GM12878 (cell line): ENCODE measurements at regions not wholly inside any gene's neighbourhood (a gene's known extent, or its start where the extent isn't known, plus 50 kb on each side); places are given as distances from the start of the nearest gene placed in this dataset.

Experiments
- ATAC-seq: fragments of 200-7000 bp; cut with Tn5 transposase; 3 replicates; pipeline ENCODE4 v1.9.1; 2020; ENCODE audit warnings: mild to moderate bottlenecking, moderate library complexity
- BruUV-seq: library from RNA; stranded (reverse); fragments of 400-500 nt; replicated peaks from 2 replicates; lab custom pipeline; 2021; lab: Mats Ljungman, UMichigan
- CTCF ChIA-PET: fragments of 300-600 bp; sonication (Branson Sonifier 250); formaldehyde crosslinking; extraction: SDS; loops from one replicate; lab custom pipeline; 2021; ENCODE audit warnings: inconsistent platforms; lab: Yijun Ruan, JAX
- POLR2A ChIA-PET: fragments of 350-600 bp; formaldehyde crosslinking; extraction: SDS; loops from one replicate; lab custom pipeline; 2021; ENCODE audit warnings: inconsistent platforms; lab: Charles Lee
- RAD21 ChIA-PET: fragments of 300-600 bp; sonication (Branson Sonifier 250); formaldehyde crosslinking; loops from one replicate; lab custom pipeline; 2023; ENCODE audit warnings: antibody characterized with exemption; ENCODE audit not compliant: unreplicated experiment; lab: Charles Lee
- SMC1A ChIA-PET: fragments of 300-600 bp; sonication (Branson Sonifier 250); formaldehyde crosslinking; loops from one replicate; lab custom pipeline; 2023; ENCODE audit not compliant: unreplicated experiment, uncharacterized antibody; lab: Charles Lee
- DNase-seq: peaks from one replicate; pipeline ENCODE4 v3.0.0-alpha.2; 2011; ENCODE audit warnings: low read depth, low spot score
- FAIRE-seq: peaks from 3 replicates; lab custom pipeline; 2011; peaks lifted over from hg19 to GRCh38; lab: Jason Lieb, UNC
- H2AFZ ChIP-seq: 2 replicates; pipeline ENCODE4 v1.6.0; 2011; ENCODE audit warnings: low read depth, low read length, control low read depth; ENCODE audit not compliant: control insufficient read depth
- H3K27ac ChIP-seq: 2 replicates; pipeline ENCODE4 v1.5.1; 2011; ENCODE audit warnings: control low read depth; ENCODE audit not compliant: control insufficient read depth, insufficient read depth
- H3K27me3 ChIP-seq, 2 experiments: replicated peaks in 1 of 2; 2 replicates each; pipeline versions ENCODE4 v1.6.0 to v1.6.1; 2011; ENCODE audit warnings: low read length in 1 of 2; ENCODE audit not compliant: control insufficient read depth in 2 of 2, insufficient read depth in 2 of 2
- H3K36me3 ChIP-seq, 2 experiments: 2 replicates each; pipeline ENCODE4 v1.5.1; 2011; ENCODE audit warnings: low read length in 1 of 2; ENCODE audit not compliant: control insufficient read depth in 2 of 2, insufficient read depth in 2 of 2
- H3K4me1 ChIP-seq: 2 replicates; pipeline ENCODE4 v1.6.1; 2011; ENCODE audit warnings: mild to moderate bottlenecking, low read length, moderate library complexity, mixed read lengths; ENCODE audit not compliant: control insufficient read depth, insufficient read depth
- H3K4me2 ChIP-seq: 2 replicates; pipeline ENCODE4 v1.6.0; 2011; ENCODE audit warnings: control low read depth; ENCODE audit not compliant: control insufficient read depth, insufficient read depth
- H3K4me3 ChIP-seq: fragments of 200-600 bp; sonication (generic); 2 replicates; pipeline ENCODE4 v1.5.1; 2016
- H3K79me2 ChIP-seq: 2 replicates; pipeline ENCODE4 v1.6.0; 2011; ENCODE audit warnings: low read length; ENCODE audit not compliant: control insufficient read depth, insufficient read depth
- H3K9ac ChIP-seq: 2 replicates; pipeline ENCODE4 v1.8.0; 2011; ENCODE audit warnings: low read length, control low read depth, mixed read lengths; ENCODE audit not compliant: control insufficient read depth, insufficient read depth
- H3K9me3 ChIP-seq: replicated peaks from 3 replicates; pipeline ENCODE4 v1.5.1; 2011; ENCODE audit warnings: mild to moderate bottlenecking, low read length; ENCODE audit not compliant: control insufficient read depth, insufficient read depth
- H4K20me1 ChIP-seq: 2 replicates; pipeline ENCODE4 v1.6.0; 2011; ENCODE audit not compliant: control insufficient read depth, insufficient read depth
- CBX3 ChIP-seq: fragments of 200-600 bp; sonication (generic); IDR thresholded peaks from 2 replicates; pipeline ENCODE4 v1.6.1; 2016; ENCODE audit warnings: low read depth, borderline replicate concordance
- E4F1 ChIP-seq: fragments of 450-650 bp; IDR thresholded peaks from 2 replicates; pipeline ENCODE4 v1.6.1; 2018; ENCODE audit warnings: borderline replicate concordance, mild to moderate bottlenecking; ENCODE audit not compliant: partially characterized antibody
- NBN ChIP-seq: fragments of 450-650 bp; IDR thresholded peaks from 2 replicates; pipeline ENCODE4 v1.6.1; 2016
- NFYB ChIP-seq: IDR thresholded peaks from 2 replicates; pipeline ENCODE4 v1.6.1; 2011; ENCODE audit warnings: low read depth, mild to moderate bottlenecking, low read length, improper control_type of control experiment, moderate library complexity; ENCODE audit not compliant: insufficient read depth
- PML ChIP-seq: IDR thresholded peaks from 2 replicates; pipeline ENCODE4 v1.6.1; 2012; ENCODE audit warnings: low read length, inconsistent platforms
- TAF1 ChIP-seq: IDR thresholded peaks from 2 replicates; pipeline ENCODE4 v1.6.1; 2011; ENCODE audit warnings: mild to moderate bottlenecking, low read depth, low read length, borderline replicate concordance
- ZNF207 ChIP-seq: fragments of 450-650 bp; IDR thresholded peaks from 2 replicates; pipeline ENCODE4 v1.6.1; 2014; ENCODE audit warnings: antibody characterized with exemption, mild to moderate bottlenecking, borderline replicate concordance
- WGBS: methylation state at CpG from one replicate; pipeline ENCODE4 v1.1.6; 2016; ENCODE audit warnings: low lambda C conversion rate; ENCODE audit not compliant: insufficient replicate concordance, insufficient coverage; ENCODE audit errors: missing lambda C conversion rate; 5-methylcytosine and 5-hydroxymethylcytosine counted together
- in situ Hi-C: fragments of 300-500 bp; cut with MboI; formaldehyde crosslinking; loops from 9 replicates; pipeline ENCODE4 v1.14.3; 2018; ENCODE audit warnings: mixed read lengths
- intact Hi-C: fragments of 100-400 bp; cut with micrococcal nuclease; formaldehyde crosslinking; loops from one replicate; pipeline ENCODE4 v1.14.2; 2022; ENCODE audit not compliant: unreplicated experiment

DNA sequence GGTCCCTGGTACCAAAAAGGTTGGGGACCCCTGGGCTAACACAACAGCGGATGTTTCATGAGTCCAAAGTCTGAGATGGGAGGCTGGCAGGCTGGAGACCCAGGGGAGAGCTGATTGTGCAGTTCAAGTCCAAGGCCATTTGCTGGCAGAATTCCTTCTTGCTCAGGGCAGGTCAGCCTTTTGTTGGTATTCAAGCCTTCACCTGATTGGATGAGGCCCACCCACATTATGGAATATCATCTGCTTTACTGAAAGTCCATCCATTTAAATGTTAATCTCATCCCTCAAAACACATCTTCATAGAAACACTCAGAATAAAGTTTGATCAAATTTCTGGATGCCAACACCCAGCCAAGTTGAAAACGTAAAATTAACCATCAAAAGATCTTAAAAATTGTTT is 52.9 kb downstream of the GSC start (continued):
- no peak for TF ChIP-seq E4F1
- TF ChIP-seq ZNF207 = no peak
- no peak for TF ChIP-seq PML
- no peak for TF ChIP-seq NBN

- no peak for FAIRE-seq
- in situ Hi-C loops = no loop called here
- POLR2A ChIA-PET = no interaction called here
Measured at GRCh38 chr14:94713115-94713514, 56.8 kb downstream of the GSC start.

More at GRCh38 chr14:94713115-94713514, 56.8 kb downstream of the GSC start:
- no peaks in the 10 kb centered on the region for H3K36me3 ChIP-seq
- ATAC-seq = no peak
- H3K9me3 ChIP-seq = no peaks in the 10 kb centered on the region
- WGBS = 35% methylated on average over 13 of the region's 13 CpGs
- no peak overlapping the region for H3K27ac ChIP-seq
- no TSS peak for BruUV-seq
- TF ChIP-seq TAF1 (no peak), CBX3 (no peak), NFYB (no peak)
- no peaks in the 10 kb centered on the region for H3K4me1 ChIP-seq
- SMC1A ChIA-PET = no interaction called here
- no peak overlapping the region for H3K4me3 ChIP-seq
- H3K79me2 ChIP-seq = no peaks in the 10 kb centered on the region
- intact Hi-C loops = no loop called here
- no peaks in the 10 kb centered on the region; a peak in 3 of 4 replicates for H3K27me3 ChIP-seq
- no peak overlapping the region for H3K9ac ChIP-seq
- CTCF ChIA-PET = no interaction called here
- H2AFZ ChIP-seq = no peak overlapping the region
- RAD21 ChIA-PET = no interaction called here
- no peaks in the 10 kb centered on the region for H4K20me1 ChIP-seq
- DNase-seq = no peak
- no peak overlapping the region for H3K4me2 ChIP-seq
